ENCODE measurements at regions not wholly inside any gene's neighbourhood (a gene's known extent, or its start where the extent isn't known, plus 50 kb on each side); places are given as distances from the start of the nearest gene placed in this dataset.

GRCh38 chr4:185924458-185925044 is 112.6 kb upstream of the SORBS2 start:
- DNase-seq (ENCODE audit: low read depth, low spot score) = no peak

GRCh38 chr4:185925910-185926360 is 113.9 kb upstream of the SORBS2 start:
- DNase-seq (ENCODE audit: low read depth, low spot score) = no peak

- DNase-seq (ENCODE audit: low read depth, low spot score) = no peak
Measured at GRCh38 chr4:185931375-185931774, 119.4 kb upstream of the SORBS2 start.

- no peak for DNase-seq (ENCODE audit: low read depth, low spot score)
Measured at GRCh38 chr4:185931986-185932385, 120.0 kb upstream of the SORBS2 start.

- DNase-seq (ENCODE audit: low read depth, low spot score) = peak; percentile 76
Measured at GRCh38 chr4:185932491-185932890, 120.5 kb upstream of the SORBS2 start.

GRCh38 chr4:185933078-185933581 is 121.1 kb upstream of the SORBS2 start:
- DNase-seq (ENCODE audit: low read depth, low spot score) = no peak

- no peak for DNase-seq (ENCODE audit: low read depth, low spot score)
Measured at GRCh38 chr4:185936650-185937376, 124.8 kb upstream of the SORBS2 start.

- no peak for DNase-seq (ENCODE audit: low read depth, low spot score)
Measured at GRCh38 chr4:185938654-185939053, 126.7 kb upstream of the SORBS2 start.

- DNase-seq (ENCODE audit: low read depth, low spot score) = no peak
Measured at GRCh38 chr4:185941461-185941860, 127.5 kb upstream of the TLR3 start.

GRCh38 chr4:185945252-185945651 is 123.7 kb upstream of the TLR3 start:
- DNase-seq (ENCODE audit: low read depth, low spot score) = no peak

GRCh38 chr4:185945906-185946305 is 123.0 kb upstream of the TLR3 start:
- DNase-seq (ENCODE audit: low read depth, low spot score) = no peak

GRCh38 chr4:185950891-185951290 is 118.1 kb upstream of the TLR3 start:
- DNase-seq (ENCODE audit: low read depth, low spot score) = no peak

- DNase-seq (ENCODE audit: low read depth, low spot score) = no peak
Measured at GRCh38 chr4:185955151-185955770, 113.7 kb upstream of the TLR3 start.

- DNase-seq (ENCODE audit: low read depth, low spot score) = no peak
Measured at GRCh38 chr4:185955826-185956543, 113.0 kb upstream of the TLR3 start.

GRCh38 chr4:185956544-185956940 is 112.4 kb upstream of the TLR3 start:
- DNase-seq (ENCODE audit: low read depth, low spot score) = no peak

- no peak for DNase-seq (ENCODE audit: low read depth, low spot score)
Measured at GRCh38 chr4:185958094-185958747, 110.7 kb upstream of the TLR3 start.

GRCh38 chr4:185965426-185966384 is 103.3 kb upstream of the TLR3 start:
- DNase-seq (ENCODE audit: low read depth, low spot score) = no peak

- DNase-seq (ENCODE audit: low read depth, low spot score) = no peak
Measured at GRCh38 chr4:185966549-185966948, 102.4 kb upstream of the TLR3 start.

GRCh38 chr4:185966997-185967775 is 101.8 kb upstream of the TLR3 start:
- DNase-seq (ENCODE audit: low read depth, low spot score) = no peak

- no peak for DNase-seq (ENCODE audit: low read depth, low spot score)
Measured at GRCh38 chr4:185969657-185970056, 99.3 kb upstream of the TLR3 start.
